CD4-positive, alpha-beta T cell (primary cell): ENCODE measurements at regions not wholly inside any gene's neighbourhood (a gene's known extent, or its start where the extent isn't known, plus 50 kb on each side); places are given as distances from the start of the nearest gene placed in this dataset.

Experiments
- ATAC-seq: fragments of 200-7000 bp; cut with Tn5 transposase; one replicate; pipeline ENCODE4 v1.10.0; 2022; ENCODE audit warnings: mild to moderate bottlenecking; ENCODE audit not compliant: poor library complexity
- CTCF ChIA-PET: fragments of 350-600 bp; sonication (Branson Sonifier 250); formaldehyde crosslinking; loops from one replicate; lab custom pipeline; 2021; ENCODE audit warnings: antibody characterized with exemption, inconsistent platforms; lab: Charles Lee
- POLR2A ChIA-PET: fragments of 350-600 bp; sonication (Branson Sonifier 250); formaldehyde crosslinking; loops from one replicate; lab custom pipeline; 2021; ENCODE audit warnings: antibody characterized with exemption, inconsistent platforms; lab: Charles Lee
- DNase-seq, 14 experiments: peaks; one replicate each; pipeline ENCODE4 v3.0.0-alpha.2; 2013 to 2020; ENCODE audit warnings: mixed read lengths in 2 of 14
- H3K27ac ChIP-seq, 2 donors: one replicate each; pipeline versions ENCODE4 v1.5.1 to v1.7.0; 2013; ENCODE audit warnings: low read length in 2 of 2, low read depth in 1 of 2, mild to moderate bottlenecking in 1 of 2
- H3K27me3 ChIP-seq, 2 experiments: 1 replicate in 1 of 2; 2 replicates in 1 of 2; pipeline versions ENCODE4 v1.6.1 to v1.7.0; 2013; ENCODE audit warnings: low read length in 2 of 2, control low read depth in 1 of 2, mild to moderate bottlenecking in 1 of 2, moderate library complexity in 1 of 2; ENCODE audit not compliant: insufficient read depth in 2 of 2, control insufficient read depth in 1 of 2
- H3K36me3 ChIP-seq: one replicate; pipeline ENCODE4 v1.6.1; 2013; ENCODE audit warnings: low read length, control low read depth; ENCODE audit not compliant: insufficient read depth
- H3K4me1 ChIP-seq: one replicate; pipeline ENCODE4 v1.6.1; 2013; ENCODE audit warnings: low read length, control low read depth; ENCODE audit not compliant: insufficient read depth
- H3K4me3 ChIP-seq: one replicate; pipeline ENCODE4 v1.5.1; 2013; ENCODE audit warnings: mild to moderate bottlenecking, low read length, moderate library complexity
- H3K9me3 ChIP-seq, 2 experiments: 1 replicate in 1 of 2; 2 replicates in 1 of 2; pipeline versions ENCODE4 v1.6.1 to v1.7.0; 2013; ENCODE audit warnings: low read length in 2 of 2, mild to moderate bottlenecking in 2 of 2, control low read depth in 1 of 2, moderate library complexity in 1 of 2; ENCODE audit not compliant: control insufficient read depth in 1 of 2, insufficient read depth in 1 of 2
- H3K27ac Mint-ChIP-seq: one replicate; pipeline ENCODE4 v1.8.0; 2020; ENCODE audit warnings: mixed read lengths
- H3K27me3 Mint-ChIP-seq: one replicate; pipeline ENCODE4 v1.8.0; 2021; ENCODE audit warnings: mixed read lengths
- H3K36me3 Mint-ChIP-seq: one replicate; pipeline ENCODE4 v1.8.0; 2021; ENCODE audit warnings: low read depth, mixed read lengths
- H3K4me1 Mint-ChIP-seq: one replicate; pipeline ENCODE4 v1.8.0; 2021; ENCODE audit warnings: low read depth, mixed read lengths
- H3K4me3 Mint-ChIP-seq: one replicate; pipeline ENCODE4 v1.8.0; 2020; ENCODE audit warnings: mild to moderate bottlenecking, mixed read lengths
- H3K9me3 Mint-ChIP-seq: one replicate; pipeline ENCODE4 v1.8.0; 2020; ENCODE audit warnings: mixed read lengths
- intact Hi-C, 2 experiments: fragments of 100-400 bp; cut with DNase I in 1 of 2; cut with micrococcal nuclease in 1 of 2; formaldehyde crosslinking; loops; one replicate each; pipeline versions ENCODE4 v1.15.1 to v1.9.0; 2023 to 2025; cut with DNase I, micrococcal nuclease
- TF ChIP-seq, protein P1 (sequence below): fragments of 200-600 bp; IDR thresholded peaks from one replicate; pipeline ENCODE4 v1.8.0; 2022; ENCODE audit warnings: antibody characterized with exemption, mild to moderate bottlenecking

GRCh38 chr12:30136696-30137095 lies 353.0 kb upstream of the TMTC1 start:
- POLR2A ChIA-PET: no interaction called here
- intact Hi-C loops: no loop called here
- no peak overlapping the region for H3K4me3 Mint-ChIP-seq
- H3K27me3 Mint-ChIP-seq: no peaks in the 10 kb centered on the region
- Histone ChIP-seq H3K36me3 (no peaks in the 10 kb centered on the region), H3K4me1 (no peaks in the 10 kb centered on the region), H3K27me3 (no peaks in the 10 kb centered on the region), H3K9me3 (peaks cover 0 to 3% of the 10 kb centered on the region in 2 experiments), H3K4me3 (no peak overlapping the region), H3K27ac (no peak overlapping the region)
- H3K36me3 Mint-ChIP-seq: no peaks in the 10 kb centered on the region
- no peak overlapping the region for H3K27ac Mint-ChIP-seq
- TF ChIP-seq, protein P1, sequence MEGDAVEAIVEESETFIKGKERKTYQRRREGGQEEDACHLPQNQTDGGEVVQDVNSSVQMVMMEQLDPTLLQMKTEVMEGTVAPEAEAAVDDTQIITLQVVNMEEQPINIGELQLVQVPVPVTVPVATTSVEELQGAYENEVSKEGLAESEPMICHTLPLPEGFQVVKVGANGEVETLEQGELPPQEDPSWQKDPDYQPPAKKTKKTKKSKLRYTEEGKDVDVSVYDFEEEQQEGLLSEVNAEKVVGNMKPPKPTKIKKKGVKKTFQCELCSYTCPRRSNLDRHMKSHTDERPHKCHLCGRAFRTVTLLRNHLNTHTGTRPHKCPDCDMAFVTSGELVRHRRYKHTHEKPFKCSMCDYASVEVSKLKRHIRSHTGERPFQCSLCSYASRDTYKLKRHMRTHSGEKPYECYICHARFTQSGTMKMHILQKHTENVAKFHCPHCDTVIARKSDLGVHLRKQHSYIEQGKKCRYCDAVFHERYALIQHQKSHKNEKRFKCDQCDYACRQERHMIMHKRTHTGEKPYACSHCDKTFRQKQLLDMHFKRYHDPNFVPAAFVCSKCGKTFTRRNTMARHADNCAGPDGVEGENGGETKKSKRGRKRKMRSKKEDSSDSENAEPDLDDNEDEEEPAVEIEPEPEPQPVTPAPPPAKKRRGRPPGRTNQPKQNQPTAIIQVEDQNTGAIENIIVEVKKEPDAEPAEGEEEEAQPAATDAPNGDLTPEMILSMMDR: no peak
- ATAC-seq: no peak
- H3K9me3 Mint-ChIP-seq: peaks cover 2% of the 10 kb centered on the region
- H3K4me1 Mint-ChIP-seq: no peaks in the 10 kb centered on the region
- CTCF ChIA-PET: no interaction called here
- DNase-seq: no peak

- Mint-ChIP-seq H3K36me3 (no peaks in the 10 kb centered on the region), H3K4me3 (no peak overlapping the region), H3K9me3 (peaks cover 2% of the 10 kb centered on the region), H3K27me3 (no peaks in the 10 kb centered on the region), H3K27ac (no peak overlapping the region), H3K4me1 (no peaks in the 10 kb centered on the region)
- peaks cover 0 to 3% of the 10 kb centered on the region in 2 experiments for H3K9me3 ChIP-seq
- H3K4me3 ChIP-seq: no peak overlapping the region
- no peaks in the 10 kb centered on the region for H3K4me1 ChIP-seq
- ATAC-seq (no peak), DNase-seq (no peak)
- H3K27me3 ChIP-seq: no peaks in the 10 kb centered on the region
- no peaks in the 10 kb centered on the region for H3K36me3 ChIP-seq
- POLR2A ChIA-PET: no interaction called here
- CTCF ChIA-PET: no interaction called here
- H3K27ac ChIP-seq: no peak overlapping the region
- TF ChIP-seq, protein P1: no peak
- intact Hi-C loops: no loop called here
These were observed 352.0 kb upstream of the TMTC1 start for GRCh38 chr12:30135776-30136175.

- H3K36me3 Mint-ChIP-seq: no peaks in the 10 kb centered on the region
- intact Hi-C loops: no loop called here
These were observed 350.5 kb upstream of the TMTC1 start for GRCh38 chr12:30134229-30134628.

More at GRCh38 chr12:30134229-30134628, 350.5 kb upstream of the TMTC1 start:
- Mint-ChIP-seq H3K9me3 (peaks cover 2% of the 10 kb centered on the region), H3K4me1 (no peaks in the 10 kb centered on the region), H3K27ac (no peak overlapping the region), H3K4me3 (no peak overlapping the region), H3K27me3 (no peaks in the 10 kb centered on the region)
- DNase-seq (no peak), ATAC-seq (no peak)
- TF ChIP-seq, protein P1: no peak
- Histone ChIP-seq H3K4me3 (no peak overlapping the region), H3K4me1 (no peaks in the 10 kb centered on the region), H3K27me3 (no peaks in the 10 kb centered on the region), H3K27ac (no peak overlapping the region), H3K9me3 (peaks cover 0 to 3% of the 10 kb centered on the region in 2 experiments), H3K36me3 (no peaks in the 10 kb centered on the region)
- ChIA-PET CTCF (no interaction called here), POLR2A (no interaction called here)
